Keratinocyte (primary cell): ENCODE measurements at regions not wholly inside any gene's neighbourhood (a gene's known extent, or its start where the extent isn't known, plus 50 kb on each side); places are given as distances from the start of the nearest gene placed in this dataset.

ENCODE experiments used
- EZH2 ChIP-seq: IDR thresholded peaks from one replicate; pipeline ENCODE4 v1.6.1; 2012; ENCODE audit warnings: inconsistent platforms, mild to moderate bottlenecking, low read length, moderate library complexity
- TF ChIP-seq, protein P1 (sequence below), 3 experiments: IDR thresholded peaks in 1 of 3; conservative IDR thresholded peaks in 1 of 3; optimal IDR thresholded peaks in 1 of 3; 2 replicates in 2 of 3; 3 replicates in 1 of 3; pipeline versions ENCODE3 to v1.5.1; 2011; ENCODE audit warnings: low read length in 3 of 3, mild to moderate bottlenecking in 3 of 3, moderate library complexity in 2 of 3, control low read depth in 1 of 3, inconsistent platforms in 1 of 3; ENCODE audit not compliant: insufficient read depth in 2 of 3; ENCODE audit errors: extremely low read depth in 1 of 3

DNA sequence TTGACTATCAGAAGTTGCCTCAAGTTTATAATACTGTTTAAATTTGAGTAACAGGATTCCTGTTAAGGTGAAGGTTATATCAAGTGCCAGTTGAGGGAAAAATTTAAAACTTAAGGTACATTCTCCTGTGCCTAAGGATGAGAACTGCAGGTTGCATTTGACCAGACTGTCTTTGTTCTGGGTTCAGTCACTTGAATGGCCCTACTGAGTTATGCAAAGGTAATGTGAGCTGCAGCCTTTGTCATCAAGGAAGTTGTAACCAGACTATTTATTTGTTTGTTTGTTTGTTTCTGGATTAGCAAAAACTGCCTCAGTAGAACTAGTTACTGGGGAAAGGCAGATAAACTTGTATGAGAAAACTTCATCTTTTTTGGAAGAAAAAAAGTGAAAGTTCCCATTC is 131.9 kb downstream of the ATOH1 start:
- TF ChIP-seq, protein P1, sequence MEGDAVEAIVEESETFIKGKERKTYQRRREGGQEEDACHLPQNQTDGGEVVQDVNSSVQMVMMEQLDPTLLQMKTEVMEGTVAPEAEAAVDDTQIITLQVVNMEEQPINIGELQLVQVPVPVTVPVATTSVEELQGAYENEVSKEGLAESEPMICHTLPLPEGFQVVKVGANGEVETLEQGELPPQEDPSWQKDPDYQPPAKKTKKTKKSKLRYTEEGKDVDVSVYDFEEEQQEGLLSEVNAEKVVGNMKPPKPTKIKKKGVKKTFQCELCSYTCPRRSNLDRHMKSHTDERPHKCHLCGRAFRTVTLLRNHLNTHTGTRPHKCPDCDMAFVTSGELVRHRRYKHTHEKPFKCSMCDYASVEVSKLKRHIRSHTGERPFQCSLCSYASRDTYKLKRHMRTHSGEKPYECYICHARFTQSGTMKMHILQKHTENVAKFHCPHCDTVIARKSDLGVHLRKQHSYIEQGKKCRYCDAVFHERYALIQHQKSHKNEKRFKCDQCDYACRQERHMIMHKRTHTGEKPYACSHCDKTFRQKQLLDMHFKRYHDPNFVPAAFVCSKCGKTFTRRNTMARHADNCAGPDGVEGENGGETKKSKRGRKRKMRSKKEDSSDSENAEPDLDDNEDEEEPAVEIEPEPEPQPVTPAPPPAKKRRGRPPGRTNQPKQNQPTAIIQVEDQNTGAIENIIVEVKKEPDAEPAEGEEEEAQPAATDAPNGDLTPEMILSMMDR (optimal IDR thresholded peaks at IDR 0.05 in 1 of 3, IDR thresholded peaks at IDR 0.05 in 1 of 3, conservative IDR thresholded peaks at IDR 0.05 in 1 of 3; ENCODE audit: extremely low read depth in 1 of 3, insufficient read depth in 2 of 3, low read length in 3 of 3): no peak
- TF ChIP-seq EZH2: no peak
